ENCODE measurements at regions not wholly inside any gene's neighbourhood (a gene's known extent, or its start where the extent isn't known, plus 50 kb on each side); places are given as distances from the start of the nearest gene placed in this dataset.

- Histone ChIP-seq H3K27ac (ENCODE audit: insufficient read depth, low read length) (no peak overlapping the region), H3K4me2 (ENCODE audit: extremely low read depth, insufficient read depth, low read length) (no peak overlapping the region), H3K9me3 (ENCODE audit: control insufficient read depth, insufficient read depth, low read depth, low read length) (no peaks in the 10 kb centered on the region), H3K79me2 (ENCODE audit: control insufficient read depth, insufficient read depth, low read length) (no peaks in the 10 kb centered on the region), H3K4me1 (ENCODE audit: control insufficient read depth, extremely low read depth, insufficient read depth, low read length) (no peaks in the 10 kb centered on the region), H2AFZ (ENCODE audit: low read length) (no peak overlapping the region), H3K36me3 (ENCODE audit: control insufficient read depth, insufficient read depth, low read length) (no peaks in the 10 kb centered on the region), H3K4me3 (replicated peaks in 1 of 4; ENCODE audit: control extremely low read depth in 1 of 4, insufficient read depth in 1 of 4, low read depth in 3 of 4, low read length in 4 of 4) (no peak overlapping the region), H4K20me1 (ENCODE audit: control insufficient read depth, extremely low read depth, insufficient read depth, low read length) (no peaks in the 10 kb centered on the region), H3K9ac (ENCODE audit: insufficient read depth, low read length) (no peak overlapping the region), H3K27me3 (ENCODE audit: control insufficient read depth, insufficient read depth, low read length) (no peaks in the 10 kb centered on the region)
- no peak for DNase-seq (ENCODE audit: low read depth in 2 of 2)
- TF ChIP-seq, protein P1, sequence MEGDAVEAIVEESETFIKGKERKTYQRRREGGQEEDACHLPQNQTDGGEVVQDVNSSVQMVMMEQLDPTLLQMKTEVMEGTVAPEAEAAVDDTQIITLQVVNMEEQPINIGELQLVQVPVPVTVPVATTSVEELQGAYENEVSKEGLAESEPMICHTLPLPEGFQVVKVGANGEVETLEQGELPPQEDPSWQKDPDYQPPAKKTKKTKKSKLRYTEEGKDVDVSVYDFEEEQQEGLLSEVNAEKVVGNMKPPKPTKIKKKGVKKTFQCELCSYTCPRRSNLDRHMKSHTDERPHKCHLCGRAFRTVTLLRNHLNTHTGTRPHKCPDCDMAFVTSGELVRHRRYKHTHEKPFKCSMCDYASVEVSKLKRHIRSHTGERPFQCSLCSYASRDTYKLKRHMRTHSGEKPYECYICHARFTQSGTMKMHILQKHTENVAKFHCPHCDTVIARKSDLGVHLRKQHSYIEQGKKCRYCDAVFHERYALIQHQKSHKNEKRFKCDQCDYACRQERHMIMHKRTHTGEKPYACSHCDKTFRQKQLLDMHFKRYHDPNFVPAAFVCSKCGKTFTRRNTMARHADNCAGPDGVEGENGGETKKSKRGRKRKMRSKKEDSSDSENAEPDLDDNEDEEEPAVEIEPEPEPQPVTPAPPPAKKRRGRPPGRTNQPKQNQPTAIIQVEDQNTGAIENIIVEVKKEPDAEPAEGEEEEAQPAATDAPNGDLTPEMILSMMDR (conservative IDR thresholded peaks at IDR 0.05 in 1 of 2, IDR thresholded peaks at IDR 0.05 in 1 of 2; ENCODE audit: low read depth in 1 of 2, low read length in 2 of 2): no peak
- no peak for TF ChIP-seq EZH2 (IDR thresholded peaks at IDR 0.05; ENCODE audit: low read length, missing control alignments)
Measured at GRCh38 chr3:144221761-144222160, 250.1 kb downstream of the DIPK2A start.

DNA sequence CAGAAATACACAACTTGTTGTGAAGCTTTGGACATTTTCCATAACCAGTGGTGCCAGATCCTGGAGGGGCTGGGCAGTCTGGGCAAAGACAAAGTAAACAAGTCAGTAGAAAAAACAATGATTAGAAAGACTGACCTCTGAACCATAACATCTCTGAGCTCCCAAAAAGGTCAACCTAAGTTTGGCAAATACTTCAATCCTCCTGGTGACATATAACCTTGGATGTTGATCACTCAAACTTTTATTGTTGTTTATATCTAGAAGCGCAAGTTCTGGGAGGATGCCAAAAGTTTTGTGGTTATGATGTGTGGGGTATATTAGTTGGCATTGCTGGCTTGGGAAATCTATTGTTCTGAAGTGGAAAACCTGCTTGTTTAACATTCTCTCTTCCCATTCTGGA, 257.7 kb downstream of the DIPK2A start:
- Histone ChIP-seq H3K4me1 (ENCODE audit: control insufficient read depth, extremely low read depth, insufficient read depth, low read length) (no peaks in the 10 kb centered on the region), H3K4me2 (ENCODE audit: extremely low read depth, insufficient read depth, low read length) (no peak overlapping the region), H2AFZ (ENCODE audit: low read length) (no peak overlapping the region), H3K79me2 (ENCODE audit: control insufficient read depth, insufficient read depth, low read length) (no peaks in the 10 kb centered on the region), H3K27me3 (ENCODE audit: control insufficient read depth, insufficient read depth, low read length) (no peaks in the 10 kb centered on the region), H3K9me3 (ENCODE audit: control insufficient read depth, insufficient read depth, low read depth, low read length) (no peaks in the 10 kb centered on the region), H4K20me1 (ENCODE audit: control insufficient read depth, extremely low read depth, insufficient read depth, low read length) (no peaks in the 10 kb centered on the region), H3K27ac (ENCODE audit: insufficient read depth, low read length) (no peak overlapping the region), H3K9ac (ENCODE audit: insufficient read depth, low read length) (no peak overlapping the region), H3K4me3 (replicated peaks in 1 of 4; ENCODE audit: control extremely low read depth in 1 of 4, insufficient read depth in 1 of 4, low read depth in 3 of 4, low read length in 4 of 4) (no peak overlapping the region), H3K36me3 (ENCODE audit: control insufficient read depth, insufficient read depth, low read length) (no peaks in the 10 kb centered on the region)
- no peak for TF ChIP-seq EZH2 (IDR thresholded peaks at IDR 0.05; ENCODE audit: low read length, missing control alignments)
- TF ChIP-seq, protein P1 (conservative IDR thresholded peaks at IDR 0.05 in 1 of 2, IDR thresholded peaks at IDR 0.05 in 1 of 2; ENCODE audit: low read depth in 1 of 2, low read length in 2 of 2): no peak
- DNase-seq (ENCODE audit: low read depth in 2 of 2): no peak

DNA sequence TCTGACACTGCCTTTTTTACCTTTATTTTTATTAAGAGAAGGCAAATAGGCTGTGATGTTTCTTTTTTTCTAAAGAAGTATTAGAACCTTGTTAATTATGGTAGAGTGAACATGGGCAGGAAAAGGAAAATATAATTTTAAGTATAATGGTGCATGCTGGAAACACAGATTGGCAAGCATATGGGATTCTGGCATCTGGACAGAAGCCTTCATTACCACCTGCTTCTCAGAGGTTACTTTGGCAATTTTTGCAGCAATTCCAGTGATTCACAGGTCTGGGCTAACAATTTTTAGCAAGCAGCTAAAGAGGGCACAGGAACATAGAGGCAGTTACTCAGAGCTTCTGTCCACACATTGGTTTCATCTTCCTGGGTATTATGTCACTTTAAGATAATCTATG, 258.3 kb downstream of the DIPK2A start:
- H2AFZ ChIP-seq (ENCODE audit: low read length): no peak overlapping the region
- H3K27ac ChIP-seq (ENCODE audit: insufficient read depth, low read length): no peak overlapping the region
- no peak for TF ChIP-seq EZH2 (IDR thresholded peaks at IDR 0.05; ENCODE audit: low read length, missing control alignments)
- TF ChIP-seq, protein P1 (conservative IDR thresholded peaks at IDR 0.05 in 1 of 2, IDR thresholded peaks at IDR 0.05 in 1 of 2; ENCODE audit: low read depth in 1 of 2, low read length in 2 of 2): no peak
- H3K9me3 ChIP-seq (ENCODE audit: control insufficient read depth, insufficient read depth, low read depth, low read length): no peaks in the 10 kb centered on the region
- H3K4me1 ChIP-seq (ENCODE audit: control insufficient read depth, extremely low read depth, insufficient read depth, low read length): no peaks in the 10 kb centered on the region
- no peaks in the 10 kb centered on the region for H3K36me3 ChIP-seq (ENCODE audit: control insufficient read depth, insufficient read depth, low read length)
- no peaks in the 10 kb centered on the region for H4K20me1 ChIP-seq (ENCODE audit: control insufficient read depth, extremely low read depth, insufficient read depth, low read length)
- no peaks in the 10 kb centered on the region for H3K27me3 ChIP-seq (ENCODE audit: control insufficient read depth, insufficient read depth, low read length)
- no peak overlapping the region for H3K9ac ChIP-seq (ENCODE audit: insufficient read depth, low read length)
- H3K79me2 ChIP-seq (ENCODE audit: control insufficient read depth, insufficient read depth, low read length): no peaks in the 10 kb centered on the region
- H3K4me3 ChIP-seq (replicated peaks in 1 of 4; ENCODE audit: control extremely low read depth in 1 of 4, insufficient read depth in 1 of 4, low read depth in 3 of 4, low read length in 4 of 4): no peak overlapping the region
- DNase-seq (ENCODE audit: low read depth in 2 of 2): peak in 1 of 2 donors; percentile 9
- H3K4me2 ChIP-seq (ENCODE audit: extremely low read depth, insufficient read depth, low read length): no peak overlapping the region
